Activated CD4-positive, alpha-beta T cell treated with anti-CD3 and anti-CD28 coated beads, Interleukin-2, amount 10 ng/mL, durations not matched to agents 24 days and 14 days (primary cell): ENCODE measurements at regions not wholly inside any gene's neighbourhood (a gene's known extent, or its start where the extent isn't known, plus 50 kb on each side); places are given as distances from the start of the nearest gene placed in this dataset.

Experiments used
- DNase-seq: peaks from one replicate; pipeline ENCODE4 v3.0.0; 2022
- H3K27ac Mint-ChIP-seq: one replicate; pipeline ENCODE4 v1.8.0; 2022; ENCODE audit warnings: mild to moderate bottlenecking, mixed read lengths
- H3K27me3 Mint-ChIP-seq: one replicate; pipeline ENCODE4 v1.8.0; 2022; ENCODE audit warnings: mixed read lengths
- H3K36me3 Mint-ChIP-seq: one replicate; pipeline ENCODE4 v1.8.0; 2022; ENCODE audit warnings: low read depth, mild to moderate bottlenecking, mixed read lengths
- H3K4me1 Mint-ChIP-seq: one replicate; pipeline ENCODE4 v1.8.0; 2021; ENCODE audit warnings: mixed read lengths
- H3K4me3 Mint-ChIP-seq: one replicate; pipeline ENCODE4 v1.8.0; 2022; ENCODE audit warnings: mild to moderate bottlenecking, moderate library complexity, mixed read lengths
- H3K9me3 Mint-ChIP-seq: one replicate; pipeline ENCODE4 v1.8.0; 2021; ENCODE audit warnings: mixed read lengths
- intact Hi-C: fragments of 100-400 bp; cut with micrococcal nuclease; formaldehyde crosslinking; loops from one replicate; pipeline ENCODE4 v1.15.1; 2023

GRCh38 chr13:87893186-87893585, 222.0 kb downstream of the SLITRK5 start:
- H3K4me1 Mint-ChIP-seq, result no peaks in the 10 kb centered on the region
- H3K36me3 Mint-ChIP-seq, result no peaks in the 10 kb centered on the region
- no peak overlapping the region for H3K27ac Mint-ChIP-seq
- H3K27me3 Mint-ChIP-seq, result no peaks in the 10 kb centered on the region
- intact Hi-C loops, result no loop called here
- no peak overlapping the region for H3K4me3 Mint-ChIP-seq
- DNase-seq, result no peak
- H3K9me3 Mint-ChIP-seq, result peaks cover 3% of the 10 kb centered on the region

- H3K4me3 Mint-ChIP-seq, result no peak overlapping the region
- no peaks in the 10 kb centered on the region for H3K27me3 Mint-ChIP-seq
- no peaks in the 10 kb centered on the region for H3K36me3 Mint-ChIP-seq
- peaks cover 3% of the 10 kb centered on the region for H3K9me3 Mint-ChIP-seq
- DNase-seq, result no peak
- intact Hi-C loops, result no loop called here
- H3K27ac Mint-ChIP-seq, result no peak overlapping the region
- no peaks in the 10 kb centered on the region for H3K4me1 Mint-ChIP-seq
Observed at GRCh38 chr13:87894059-87894458, 222.9 kb downstream of the SLITRK5 start.

- no peak for DNase-seq
- intact Hi-C loops, result no loop called here
- Mint-ChIP-seq H3K36me3 (no peaks in the 10 kb centered on the region), H3K27me3 (no peaks in the 10 kb centered on the region), H3K27ac (no peak overlapping the region), H3K4me1 (no peaks in the 10 kb centered on the region), H3K4me3 (no peak overlapping the region), H3K9me3 (no peaks in the 10 kb centered on the region)
Observed at GRCh38 chr13:87903553-87903952, 232.4 kb downstream of the SLITRK5 start.

GRCh38 chr13:87906411-87906810, 235.2 kb downstream of the SLITRK5 start:
- Mint-ChIP-seq H3K4me1 (no peaks in the 10 kb centered on the region), H3K27ac (no peak overlapping the region)

GRCh38 chr13:87907202-87907601, 236.0 kb downstream of the SLITRK5 start:
- Mint-ChIP-seq H3K27me3 (no peaks in the 10 kb centered on the region), H3K4me1 (no peaks in the 10 kb centered on the region), H3K4me3 (no peak overlapping the region), H3K27ac (no peak overlapping the region), H3K9me3 (no peaks in the 10 kb centered on the region), H3K36me3 (no peaks in the 10 kb centered on the region)
- DNase-seq, result no peak
- intact Hi-C loops, result no loop called here

More at GRCh38 chr13:87906411-87906810, 235.2 kb downstream of the SLITRK5 start:
- no peak for DNase-seq
- no peak overlapping the region for H3K4me3 Mint-ChIP-seq
- no peaks in the 10 kb centered on the region for H3K27me3 Mint-ChIP-seq
- no peaks in the 10 kb centered on the region for H3K36me3 Mint-ChIP-seq
- intact Hi-C loops, result no loop called here
- H3K9me3 Mint-ChIP-seq, result no peaks in the 10 kb centered on the region

- Mint-ChIP-seq H3K27ac (no peak overlapping the region), H3K4me1 (no peaks in the 10 kb centered on the region)
- no peak for DNase-seq
Observed at GRCh38 chr13:87919956-87920355, 248.8 kb downstream of the SLITRK5 start.

GRCh38 chr13:87923753-87924152, 252.6 kb downstream of the SLITRK5 start:
- Mint-ChIP-seq H3K4me1 (no peaks in the 10 kb centered on the region), H3K4me3 (no peak overlapping the region), H3K27me3 (no peaks in the 10 kb centered on the region), H3K36me3 (no peaks in the 10 kb centered on the region), H3K9me3 (peaks cover 13% of the 10 kb centered on the region), H3K27ac (no peak overlapping the region)
- intact Hi-C loops, result no loop called here
- no peak for DNase-seq

More at GRCh38 chr13:87919956-87920355, 248.8 kb downstream of the SLITRK5 start:
- peaks cover 7% of the 10 kb centered on the region for H3K9me3 Mint-ChIP-seq
- no peak overlapping the region for H3K4me3 Mint-ChIP-seq
- H3K27me3 Mint-ChIP-seq, result no peaks in the 10 kb centered on the region
- no peaks in the 10 kb centered on the region for H3K36me3 Mint-ChIP-seq
- intact Hi-C loops, result no loop called here

GRCh38 chr13:87925006-87925405, 253.8 kb downstream of the SLITRK5 start:
- Mint-ChIP-seq H3K9me3 (peaks cover 13% of the 10 kb centered on the region), H3K4me3 (no peak overlapping the region), H3K36me3 (no peaks in the 10 kb centered on the region), H3K27ac (no peak overlapping the region), H3K4me1 (no peaks in the 10 kb centered on the region), H3K27me3 (no peaks in the 10 kb centered on the region)
- intact Hi-C loops, result no loop called here
- DNase-seq, result no peak

- Mint-ChIP-seq H3K36me3 (no peaks in the 10 kb centered on the region), H3K4me1 (no peaks in the 10 kb centered on the region), H3K27ac (no peak overlapping the region), H3K4me3 (no peak overlapping the region), H3K27me3 (no peaks in the 10 kb centered on the region), H3K9me3 (no peaks in the 10 kb centered on the region)
- no peak for DNase-seq
- intact Hi-C loops, result no loop called here
Observed at GRCh38 chr13:87940776-87941175, 269.6 kb downstream of the SLITRK5 start.

GRCh38 chr13:87941226-87941625, 270.1 kb downstream of the SLITRK5 start:
- H3K9me3 Mint-ChIP-seq, result no peaks in the 10 kb centered on the region
- no peak overlapping the region for H3K27ac Mint-ChIP-seq
- intact Hi-C loops, result no loop called here
- no peak for DNase-seq
- no peaks in the 10 kb centered on the region for H3K4me1 Mint-ChIP-seq
- no peaks in the 10 kb centered on the region for H3K27me3 Mint-ChIP-seq
- no peak overlapping the region for H3K4me3 Mint-ChIP-seq
- no peaks in the 10 kb centered on the region for H3K36me3 Mint-ChIP-seq

- Mint-ChIP-seq H3K9me3 (no peaks in the 10 kb centered on the region), H3K27me3 (no peaks in the 10 kb centered on the region), H3K36me3 (no peaks in the 10 kb centered on the region), H3K4me1 (no peaks in the 10 kb centered on the region), H3K4me3 (no peak overlapping the region), H3K27ac (no peak overlapping the region)
- DNase-seq, result no peak
- intact Hi-C loops, result no loop called here
Observed at GRCh38 chr13:87942205-87942604, 271.0 kb downstream of the SLITRK5 start.

GRCh38 chr13:87944038-87944437, 272.9 kb downstream of the SLITRK5 start:
- H3K4me1 Mint-ChIP-seq, result no peaks in the 10 kb centered on the region
- H3K27ac Mint-ChIP-seq, result no peak overlapping the region
- no peaks in the 10 kb centered on the region for H3K27me3 Mint-ChIP-seq
- DNase-seq, result no peak
- intact Hi-C loops, result no loop called here
- no peak overlapping the region for H3K4me3 Mint-ChIP-seq
- H3K9me3 Mint-ChIP-seq, result no peaks in the 10 kb centered on the region
- no peaks in the 10 kb centered on the region for H3K36me3 Mint-ChIP-seq

- H3K27ac Mint-ChIP-seq, result no peak overlapping the region
- intact Hi-C loops, result no loop called here
Observed at GRCh38 chr13:87952377-87952776, 281.2 kb downstream of the SLITRK5 start.

GRCh38 chr13:87953381-87953780, 282.2 kb downstream of the SLITRK5 start:
- Mint-ChIP-seq H3K27ac (no peak overlapping the region), H3K4me1 (no peaks in the 10 kb centered on the region), H3K4me3 (no peak overlapping the region), H3K9me3 (no peaks in the 10 kb centered on the region), H3K27me3 (no peaks in the 10 kb centered on the region), H3K36me3 (no peaks in the 10 kb centered on the region)
- intact Hi-C loops, result no loop called here
- DNase-seq, result no peak

More at GRCh38 chr13:87952377-87952776, 281.2 kb downstream of the SLITRK5 start:
- Mint-ChIP-seq H3K36me3 (no peaks in the 10 kb centered on the region), H3K4me3 (no peak overlapping the region), H3K27me3 (no peaks in the 10 kb centered on the region), H3K9me3 (no peaks in the 10 kb centered on the region), H3K4me1 (no peaks in the 10 kb centered on the region)
- no peak for DNase-seq

- no peak overlapping the region for H3K4me3 Mint-ChIP-seq
- intact Hi-C loops, result no loop called here
Observed at GRCh38 chr13:87954091-87954490, 282.9 kb downstream of the SLITRK5 start.

More at GRCh38 chr13:87954091-87954490, 282.9 kb downstream of the SLITRK5 start:
- no peaks in the 10 kb centered on the region for H3K27me3 Mint-ChIP-seq
- no peak for DNase-seq
- no peaks in the 10 kb centered on the region for H3K36me3 Mint-ChIP-seq
- H3K9me3 Mint-ChIP-seq, result no peaks in the 10 kb centered on the region
- H3K4me1 Mint-ChIP-seq, result no peaks in the 10 kb centered on the region
- H3K27ac Mint-ChIP-seq, result no peak overlapping the region
